ENCODE measurements at regions not wholly inside any gene's neighbourhood (a gene's known extent, or its start where the extent isn't known, plus 50 kb on each side); places are given as distances from the start of the nearest gene placed in this dataset.
"Not testable (repeated sequence)": the region's sequence is repeated elsewhere in the genome, so short reads cannot be mapped to it uniquely, and the experiment has no call there.

DNA sequence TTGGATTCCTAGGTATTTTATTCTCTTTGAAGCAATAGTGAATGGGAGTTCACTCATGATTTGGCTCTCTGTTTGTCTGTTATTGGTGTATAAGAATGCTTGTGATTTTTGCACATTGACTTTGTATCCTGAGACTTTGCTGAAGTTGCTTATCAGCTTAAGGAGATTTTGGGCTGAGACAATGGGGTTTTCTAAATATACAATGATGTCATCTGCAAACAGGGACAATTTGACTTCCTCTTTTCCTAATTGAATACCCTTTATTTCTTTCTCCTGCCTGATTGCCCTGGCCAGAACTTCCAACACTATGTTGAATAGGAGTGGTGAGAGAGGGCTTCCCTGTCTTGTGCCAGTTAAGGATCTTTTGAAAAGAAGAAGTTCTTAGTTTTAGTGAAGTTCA lies 114.4 kb upstream of the TNPO1 start:
- TF ChIP-seq, protein P1, sequence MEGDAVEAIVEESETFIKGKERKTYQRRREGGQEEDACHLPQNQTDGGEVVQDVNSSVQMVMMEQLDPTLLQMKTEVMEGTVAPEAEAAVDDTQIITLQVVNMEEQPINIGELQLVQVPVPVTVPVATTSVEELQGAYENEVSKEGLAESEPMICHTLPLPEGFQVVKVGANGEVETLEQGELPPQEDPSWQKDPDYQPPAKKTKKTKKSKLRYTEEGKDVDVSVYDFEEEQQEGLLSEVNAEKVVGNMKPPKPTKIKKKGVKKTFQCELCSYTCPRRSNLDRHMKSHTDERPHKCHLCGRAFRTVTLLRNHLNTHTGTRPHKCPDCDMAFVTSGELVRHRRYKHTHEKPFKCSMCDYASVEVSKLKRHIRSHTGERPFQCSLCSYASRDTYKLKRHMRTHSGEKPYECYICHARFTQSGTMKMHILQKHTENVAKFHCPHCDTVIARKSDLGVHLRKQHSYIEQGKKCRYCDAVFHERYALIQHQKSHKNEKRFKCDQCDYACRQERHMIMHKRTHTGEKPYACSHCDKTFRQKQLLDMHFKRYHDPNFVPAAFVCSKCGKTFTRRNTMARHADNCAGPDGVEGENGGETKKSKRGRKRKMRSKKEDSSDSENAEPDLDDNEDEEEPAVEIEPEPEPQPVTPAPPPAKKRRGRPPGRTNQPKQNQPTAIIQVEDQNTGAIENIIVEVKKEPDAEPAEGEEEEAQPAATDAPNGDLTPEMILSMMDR (IDR thresholded peaks at IDR 0.05): not testable (repeated sequence)
- TF ChIP-seq POLR2A (IDR thresholded peaks at IDR 0.05): not testable (repeated sequence)
